HepG2 (cell line): ENCODE measurements at regions not wholly inside any gene's neighbourhood (a gene's known extent, or its start where the extent isn't known, plus 50 kb on each side); places are given as distances from the start of the nearest gene placed in this dataset.

Experiments used
- ATAC-seq: fragments of 200-7000 bp; cut with Tn5 transposase; 3 replicates; pipeline ENCODE4 v1.9.1; 2020; ENCODE audit warnings: mild to moderate bottlenecking, moderate library complexity
- BruUV-seq: library from RNA; stranded (reverse); fragments of 400-500 nt; replicated peaks from 2 replicates; lab custom pipeline; 2021; lab: Mats Ljungman, UMichigan
- CTCF ChIA-PET: fragments of 300-600 bp; formaldehyde crosslinking; extraction: SDS; loops from one replicate; lab custom pipeline; 2021; ENCODE audit warnings: low total read pairs, inconsistent platforms, low intra/inter-chr PET ratio; lab: Yijun Ruan, JAX
- POLR2A ChIA-PET: fragments of 350-600 bp; sonication (Branson Sonifier 250); formaldehyde crosslinking; loops from one replicate; lab custom pipeline; 2020; ENCODE audit warnings: antibody characterized with exemption, inconsistent platforms; lab: Yijun Ruan, JAX
- DNase-seq: peaks from one replicate; pipeline ENCODE4 v3.0.0-alpha.2; 2015; ENCODE audit warnings: low spot score
- FAIRE-seq: peaks from 3 replicates; lab custom pipeline; 2011; peaks lifted over from hg19 to GRCh38; lab: Jason Lieb, UNC
- H2AFZ ChIP-seq: one replicate; pipeline ENCODE4 v1.6.1; 2011; ENCODE audit warnings: low read length, inconsistent platforms
- H3K27ac ChIP-seq: fragments of 300-600 bp; 3 replicates; pipeline ENCODE4 v1.8.0; 2011; ENCODE audit warnings: mixed run types, mild to moderate bottlenecking, mixed read lengths, low read length, inconsistent platforms; ENCODE audit not compliant: insufficient read depth; ENCODE audit errors: extremely low read length
- H3K27me3 ChIP-seq, 2 experiments: fragments of 200-600 bp in 1 of 2; 2 replicates in 1 of 2; 3 replicates in 1 of 2; pipeline versions ENCODE4 v1.6.0 to v1.8.0; 2011; ENCODE audit warnings: low read length in 2 of 2, mild to moderate bottlenecking in 2 of 2, moderate library complexity in 2 of 2, inconsistent platforms in 1 of 2; ENCODE audit not compliant: insufficient read depth in 2 of 2, control insufficient read depth in 1 of 2
- H3K36me3 ChIP-seq, 2 experiments: fragments of 200-600 bp in 1 of 2; replicated peaks in 1 of 2; 2 replicates in 1 of 2; 3 replicates in 1 of 2; pipeline versions ENCODE4 v1.5.1 to v1.8.0; 2011; ENCODE audit warnings: low read length in 2 of 2, inconsistent platforms in 1 of 2; ENCODE audit not compliant: insufficient read depth in 2 of 2, control insufficient read depth in 1 of 2
- H3K4me1 ChIP-seq: 2 replicates; pipeline ENCODE4 v1.5.1; 2012; ENCODE audit warnings: low read length, inconsistent platforms; ENCODE audit not compliant: insufficient read depth
- H3K4me2 ChIP-seq: 2 replicates; pipeline ENCODE4 v1.6.0; 2011; ENCODE audit warnings: low read depth, low read length, inconsistent platforms
- H3K4me3 ChIP-seq, 3 experiments: fragments of 200-600 bp in 1 of 3; sonication (generic), shearing (Covaris generic) in 1 of 3; replicated peaks in 1 of 3; 2 replicates each; pipeline ENCODE4 v1.5.1; 2011 to 2016; ENCODE audit warnings: low read length in 3 of 3, inconsistent platforms in 2 of 3, low read depth in 2 of 3, mild to moderate bottlenecking in 2 of 3, control low read depth in 1 of 3, mixed read lengths in 1 of 3; ENCODE audit not compliant: insufficient read depth in 1 of 3
- H3K79me2 ChIP-seq: one replicate; pipeline ENCODE4 v1.6.1; 2011; ENCODE audit warnings: low read length, inconsistent platforms; ENCODE audit not compliant: insufficient read depth
- H3K9ac ChIP-seq: 2 replicates; pipeline ENCODE4 v1.6.0; 2011; ENCODE audit warnings: mild to moderate bottlenecking, low read depth, low read length, inconsistent platforms; ENCODE audit not compliant: insufficient read depth
- H3K9me3 ChIP-seq: 2 replicates; pipeline ENCODE4 v1.5.1; 2012; ENCODE audit warnings: mild to moderate bottlenecking, low read length
- H4K20me1 ChIP-seq: 2 replicates; pipeline ENCODE4 v1.6.0; 2011; ENCODE audit warnings: inconsistent platforms, mild to moderate bottlenecking, low read length, moderate library complexity; ENCODE audit not compliant: insufficient read depth
- ARNTL ChIP-seq: sonication (generic); formaldehyde crosslinking; IDR thresholded peaks from 2 replicates; pipeline ENCODE4 v1.4.0; 2020; ENCODE audit warnings: mild to moderate bottlenecking, missing genetic modification reagents
- CBX2 ChIP-seq, 2 experiments: fragments of 200-600 bp in 1 of 2; sonication (generic); formaldehyde crosslinking in 1 of 2; IDR thresholded peaks; 2 replicates each; pipeline versions ENCODE4 v1.7.0 to v1.8.1; 2018 to 2022; ENCODE audit warnings: low read depth in 2 of 2, low read length in 1 of 2, mild to moderate bottlenecking in 1 of 2, missing genetic modification reagents in 1 of 2
- CHD2 ChIP-seq: IDR thresholded peaks from 2 replicates; pipeline ENCODE4 v1.6.1; 2011; ENCODE audit warnings: low read depth, low read length, improper control_type of control experiment
- E2F2 ChIP-seq: sonication (generic); formaldehyde crosslinking; IDR thresholded peaks from 2 replicates; pipeline ENCODE4 v1.4.0; 2020; ENCODE audit warnings: missing genetic modification reagents, borderline replicate concordance
- ELF4 ChIP-seq: sonication (generic); formaldehyde crosslinking; IDR thresholded peaks from 2 replicates; pipeline ENCODE4 v1.5.0; 2020; ENCODE audit warnings: missing genetic modification reagents, mild to moderate bottlenecking, moderate library complexity, borderline replicate concordance
- GPN1 ChIP-seq: sonication (generic); formaldehyde crosslinking; IDR thresholded peaks from 2 replicates; pipeline ENCODE4 v1.5.1; 2020; ENCODE audit warnings: missing genetic modification reagents, borderline replicate concordance
- HMGXB3 ChIP-seq: sonication (generic); formaldehyde crosslinking; IDR thresholded peaks from 2 replicates; pipeline ENCODE4 v1.4.0; 2020; ENCODE audit warnings: missing genetic modification reagents, borderline replicate concordance
- HNRNPUL1 ChIP-seq: fragments of 200-400 bp; formaldehyde crosslinking; IDR thresholded peaks from 2 replicates; pipeline ENCODE4 v1.6.1; 2017; ENCODE audit warnings: low read depth, mild to moderate bottlenecking, low read length, moderate library complexity
- HOXD1 ChIP-seq: sonication (generic); formaldehyde crosslinking; IDR thresholded peaks from 2 replicates; pipeline ENCODE4 v1.5.0; 2020; ENCODE audit warnings: missing genetic modification reagents
- KDM4B ChIP-seq: sonication (generic); formaldehyde crosslinking; IDR thresholded peaks from 2 replicates; pipeline ENCODE4 v1.4.0; 2020; ENCODE audit warnings: missing genetic modification reagents
- MAZ ChIP-seq, 2 experiments: sonication (generic) in 1 of 2; formaldehyde crosslinking in 1 of 2; IDR thresholded peaks; 2 replicates each; pipeline versions ENCODE4 v1.5.0 to v1.6.1; 2012 to 2020; ENCODE audit warnings: low read depth in 2 of 2, mild to moderate bottlenecking in 2 of 2, borderline replicate concordance in 1 of 2, improper control_type of control experiment in 1 of 2, low read length in 1 of 2, missing genetic modification reagents in 1 of 2, moderate library complexity in 1 of 2
- NR2F2 ChIP-seq: IDR thresholded peaks from 2 replicates; pipeline ENCODE4 v1.6.1; 2012; ENCODE audit warnings: low read depth, inconsistent platforms, borderline replicate concordance
- RBM39 ChIP-seq: fragments of 200-400 bp; formaldehyde crosslinking; IDR thresholded peaks from one replicate; pipeline ENCODE4 v1.6.1; 2018; ENCODE audit warnings: antibody characterized with exemption, mild to moderate bottlenecking, low read depth, low read length; ENCODE audit not compliant: poor library complexity, severe bottlenecking
- ZNF333 ChIP-seq: sonication (generic); formaldehyde crosslinking; IDR thresholded peaks from 2 replicates; pipeline ENCODE4 v1.4.0; 2020; ENCODE audit warnings: mild to moderate bottlenecking, missing genetic modification reagents, borderline replicate concordance
- ZNF672 ChIP-seq: sonication (generic); formaldehyde crosslinking; IDR thresholded peaks from 2 replicates; pipeline ENCODE4 v1.8.1; 2022; ENCODE audit warnings: missing genetic modification reagents
- in situ Hi-C: cut with HindIII; loops from 2 replicates; pipeline ENCODE4 v1.10.0; 2017; ENCODE audit warnings: low pct_unique_long_range_greater_than_20kb; ENCODE audit not compliant: extremely low pct_ligation_motif_present
- intact Hi-C: fragments of 100-400 bp; cut with micrococcal nuclease; formaldehyde crosslinking; loops from one replicate; pipeline ENCODE4 v1.10.0; 2022; ENCODE audit not compliant: unreplicated experiment

- Histone ChIP-seq H3K4me3 (no peak overlapping the region), H3K27ac (no peak overlapping the region), H3K36me3 (no peaks in the 10 kb centered on the region), H3K4me2 (no peak overlapping the region), H4K20me1 (no peaks in the 10 kb centered on the region), H3K9me3 (no peaks in the 10 kb centered on the region), H3K4me1 (no peaks in the 10 kb centered on the region), H2AFZ (no peak overlapping the region), H3K9ac (no peak overlapping the region), H3K27me3 (no peaks in the 10 kb centered on the region), H3K79me2 (no peaks in the 10 kb centered on the region)
- no peak for DNase-seq
- no peak for TF ChIP-seq RBM39
- no peak for TF ChIP-seq KDM4B (CRISPR knock-in tag)
- TF ChIP-seq NR2F2: no peak
- TF ChIP-seq ZNF672 (CRISPR knock-in tag): no peak
- TF ChIP-seq HMGXB3: no peak
- no peak for TF ChIP-seq ARNTL
- TF ChIP-seq HNRNPUL1: no peak
- no peak for TF ChIP-seq GPN1
- TF ChIP-seq HOXD1 (CRISPR knock-in tag): no peak
- no peak for TF ChIP-seq ELF4
- no peak for TF ChIP-seq CBX2 (IDR thresholded peaks at IDR 0.05; ENCODE audit: low read depth, low read length)
- TF ChIP-seq CBX2 (CRISPR knock-in tag; IDR thresholded peaks at IDR 0.05; ENCODE audit: low read depth): no peak
- no peak for TF ChIP-seq MAZ (IDR thresholded peaks at IDR 0.05; ENCODE audit: borderline replicate concordance, low read depth, low read length)
- no peak for TF ChIP-seq MAZ (CRISPR knock-in tag; IDR thresholded peaks at IDR 0.05; ENCODE audit: low read depth)
- no peak for TF ChIP-seq E2F2 (CRISPR knock-in tag)
- TF ChIP-seq CHD2: no peak
- TF ChIP-seq ZNF333 (CRISPR knock-in tag): no peak
- POLR2A ChIA-PET: no interaction called here
- no TSS peak for BruUV-seq
- ATAC-seq: no peak
- in situ Hi-C loops: no loop called here
- intact Hi-C loops: no loop called here
- no peak for FAIRE-seq
- CTCF ChIA-PET: no interaction called here
Measured at GRCh38 chr5:161027763-161028162, 175.8 kb upstream of the ATP10B start.
